Thoracic aorta (tissue), 2 donors: ENCODE measurements at regions not wholly inside any gene's neighbourhood (a gene's known extent, or its start where the extent isn't known, plus 50 kb on each side); places are given as distances from the start of the nearest gene placed in this dataset.

Source experiments
- ATAC-seq: fragments of 150-250 bp; one replicate; pipeline ENCODE4 v1.8.0; 2017; ENCODE audit warnings: low read depth; ENCODE audit not compliant: insufficient number of reproducible peaks, low FRiP score
- DNase-seq: peaks from one replicate; pipeline ENCODE4 v3.0.0-alpha.2; 2020; ENCODE audit warnings: low spot score
- H3K27ac ChIP-seq, 2 donors: fragments of 200-600 bp; sonication (generic); 1 replicate in 1 of 2; 2 replicates in 1 of 2; pipeline ENCODE4 v1.5.1; 2016; ENCODE audit warnings: mild to moderate bottlenecking in 2 of 2, moderate library complexity in 2 of 2
- H3K27me3 ChIP-seq: fragments of 200-600 bp; sonication (generic); replicated peaks from 2 replicates; pipeline ENCODE4 v1.6.0; 2016; ENCODE audit warnings: mild to moderate bottlenecking; ENCODE audit not compliant: insufficient read depth
- H3K36me3 ChIP-seq: fragments of 200-600 bp; sonication (generic); one replicate; pipeline ENCODE4 v1.5.1; 2016
- H3K4me1 ChIP-seq, 2 donors: fragments of 200-600 bp; sonication (generic); 1 replicate in 1 of 2; 2 replicates in 1 of 2; pipeline versions ENCODE4 v1.5.1 to v1.6.0; 2016; ENCODE audit warnings: low read depth in 2 of 2, mild to moderate bottlenecking in 1 of 2; ENCODE audit not compliant: control insufficient read depth in 1 of 2
- H3K4me3 ChIP-seq: fragments of 200-600 bp; sonication (generic); 2 replicates; pipeline ENCODE4 v1.5.1; 2016; ENCODE audit warnings: mild to moderate bottlenecking
- H3K9me3 ChIP-seq: fragments of 200-600 bp; sonication (generic); 2 replicates; pipeline ENCODE4 v1.5.1; 2016
- TF ChIP-seq, protein P1 (sequence below): fragments of 200-600 bp; sonication (generic); IDR thresholded peaks from one replicate; pipeline ENCODE4 v1.5.1; 2019; ENCODE audit warnings: antibody characterized with exemption

GRCh38 chr2:133789743-133790142 is 221.5 kb upstream of the NCKAP5 start:
- TF ChIP-seq, protein P1, sequence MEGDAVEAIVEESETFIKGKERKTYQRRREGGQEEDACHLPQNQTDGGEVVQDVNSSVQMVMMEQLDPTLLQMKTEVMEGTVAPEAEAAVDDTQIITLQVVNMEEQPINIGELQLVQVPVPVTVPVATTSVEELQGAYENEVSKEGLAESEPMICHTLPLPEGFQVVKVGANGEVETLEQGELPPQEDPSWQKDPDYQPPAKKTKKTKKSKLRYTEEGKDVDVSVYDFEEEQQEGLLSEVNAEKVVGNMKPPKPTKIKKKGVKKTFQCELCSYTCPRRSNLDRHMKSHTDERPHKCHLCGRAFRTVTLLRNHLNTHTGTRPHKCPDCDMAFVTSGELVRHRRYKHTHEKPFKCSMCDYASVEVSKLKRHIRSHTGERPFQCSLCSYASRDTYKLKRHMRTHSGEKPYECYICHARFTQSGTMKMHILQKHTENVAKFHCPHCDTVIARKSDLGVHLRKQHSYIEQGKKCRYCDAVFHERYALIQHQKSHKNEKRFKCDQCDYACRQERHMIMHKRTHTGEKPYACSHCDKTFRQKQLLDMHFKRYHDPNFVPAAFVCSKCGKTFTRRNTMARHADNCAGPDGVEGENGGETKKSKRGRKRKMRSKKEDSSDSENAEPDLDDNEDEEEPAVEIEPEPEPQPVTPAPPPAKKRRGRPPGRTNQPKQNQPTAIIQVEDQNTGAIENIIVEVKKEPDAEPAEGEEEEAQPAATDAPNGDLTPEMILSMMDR: no peak
- DNase-seq (no peak), ATAC-seq (no peak)
- Histone ChIP-seq H3K27me3 (no peaks in the 10 kb centered on the region), H3K4me3 (no peak overlapping the region), H3K36me3 (no peaks in the 10 kb centered on the region), H3K9me3 (no peaks in the 10 kb centered on the region), H3K27ac (no peak overlapping the region), H3K4me1 (no peaks in the 10 kb centered on the region)

- H3K36me3 ChIP-seq: no peaks in the 10 kb centered on the region
- H3K9me3 ChIP-seq: peaks cover 4% of the 10 kb centered on the region
- ATAC-seq: no peak
- H3K4me1 ChIP-seq: no peaks in the 10 kb centered on the region
- H3K4me3 ChIP-seq: no peak overlapping the region
- H3K27ac ChIP-seq: no peak overlapping the region
- TF ChIP-seq, protein P1: no peak
- no peaks in the 10 kb centered on the region for H3K27me3 ChIP-seq
- DNase-seq: no peak
These were observed 222.4 kb upstream of the NCKAP5 start for GRCh38 chr2:133790711-133791110.

- Histone ChIP-seq H3K27ac (no peak overlapping the region), H3K4me3 (no peak overlapping the region), H3K36me3 (no peaks in the 10 kb centered on the region), H3K4me1 (no peaks in the 10 kb centered on the region), H3K9me3 (peaks cover 4% of the 10 kb centered on the region), H3K27me3 (no peaks in the 10 kb centered on the region)
- no peak for ATAC-seq
- no peak for DNase-seq
- TF ChIP-seq, protein P1: no peak
These were observed 222.9 kb upstream of the NCKAP5 start for GRCh38 chr2:133791191-133791590.

GRCh38 chr2:133792223-133792622 is 224.0 kb upstream of the NCKAP5 start:
- Histone ChIP-seq H3K4me3 (no peak overlapping the region), H3K9me3 (peaks cover 4% of the 10 kb centered on the region), H3K4me1 (no peaks in the 10 kb centered on the region), H3K27ac (no peak overlapping the region), H3K27me3 (no peaks in the 10 kb centered on the region), H3K36me3 (no peaks in the 10 kb centered on the region)
- TF ChIP-seq, protein P1: no peak
- no peak for DNase-seq
- ATAC-seq: no peak

DNA sequence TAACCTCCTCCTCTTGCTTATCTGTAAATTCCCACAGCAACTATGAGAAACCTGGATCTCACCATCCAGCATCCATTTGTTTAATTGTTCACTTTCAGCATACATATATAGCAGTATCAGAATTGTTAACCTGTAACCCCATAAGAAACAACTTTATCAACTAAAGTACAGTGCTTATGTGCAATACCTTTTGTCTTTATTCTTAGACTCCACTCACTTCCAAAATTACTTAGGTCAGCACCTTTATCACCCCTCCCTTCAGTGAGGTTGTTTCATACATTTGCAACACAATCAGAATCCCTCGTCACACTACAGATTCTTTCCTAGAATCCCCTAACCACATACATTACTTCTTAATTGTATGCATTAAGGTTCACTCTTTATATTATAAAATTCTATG is 225.9 kb upstream of the NCKAP5 start:
- no peak overlapping the region for H3K4me3 ChIP-seq
- no peak overlapping the region for H3K27ac ChIP-seq
- H3K36me3 ChIP-seq: no peaks in the 10 kb centered on the region
- ATAC-seq: no peak
- H3K9me3 ChIP-seq: peaks cover 4% of the 10 kb centered on the region
- H3K27me3 ChIP-seq: no peaks in the 10 kb centered on the region
- TF ChIP-seq, protein P1: no peak
- no peaks in the 10 kb centered on the region for H3K4me1 ChIP-seq
- DNase-seq: no peak
